Natural killer cell treated with Interleukin-12 subunit alpha and Interleukin-12 subunit beta and Interleukin-15 and Interleukin-18, amount 100 ng/mL, for 72 hours (primary cell): ENCODE measurements at regions not wholly inside any gene's neighbourhood (a gene's known extent, or its start where the extent isn't known, plus 50 kb on each side); places are given as distances from the start of the nearest gene placed in this dataset.
"Not testable (repeated sequence)": the region's sequence is repeated elsewhere in the genome, so short reads cannot be mapped to it uniquely, and the experiment has no call there.

ENCODE experiments used
- ATAC-seq, 2 donors: fragments of 150-1000 bp; cut with Tn5 transposase in 1 of 2; sonication (Bioruptor Pico), chemical (Tn5 transposase) in 1 of 2; 2 replicates each; pipeline ENCODE4 v1.10.0; 2021
- DNase-seq: peaks from one replicate; pipeline ENCODE4 v3.0.0; 2022; ENCODE audit warnings: low spot score
- H3K27ac Mint-ChIP-seq, 2 donors: 1 replicate in 1 of 2; 2 replicates in 1 of 2; pipeline ENCODE4 v1.8.0; 2022; ENCODE audit warnings: mixed read lengths in 2 of 2, mild to moderate bottlenecking in 1 of 2, moderate library complexity in 1 of 2
- H3K27me3 Mint-ChIP-seq, 2 donors: 1 replicate in 1 of 2; 2 replicates in 1 of 2; pipeline ENCODE4 v1.8.0; 2022; ENCODE audit warnings: mixed read lengths in 2 of 2
- H3K36me3 Mint-ChIP-seq: one replicate; pipeline ENCODE4 v1.8.0; 2022; ENCODE audit warnings: mixed read lengths
- H3K4me1 Mint-ChIP-seq, 2 donors: 1 replicate in 1 of 2; 2 replicates in 1 of 2; pipeline ENCODE4 v1.8.0; 2022; ENCODE audit warnings: low read depth in 2 of 2, mixed read lengths in 2 of 2, mild to moderate bottlenecking in 1 of 2
- H3K4me3 Mint-ChIP-seq: one replicate; pipeline ENCODE4 v1.8.0; 2022; ENCODE audit warnings: mixed read lengths
- H3K9me3 Mint-ChIP-seq: 2 replicates; pipeline ENCODE4 v1.8.0; 2022; ENCODE audit warnings: mixed read lengths

DNA sequence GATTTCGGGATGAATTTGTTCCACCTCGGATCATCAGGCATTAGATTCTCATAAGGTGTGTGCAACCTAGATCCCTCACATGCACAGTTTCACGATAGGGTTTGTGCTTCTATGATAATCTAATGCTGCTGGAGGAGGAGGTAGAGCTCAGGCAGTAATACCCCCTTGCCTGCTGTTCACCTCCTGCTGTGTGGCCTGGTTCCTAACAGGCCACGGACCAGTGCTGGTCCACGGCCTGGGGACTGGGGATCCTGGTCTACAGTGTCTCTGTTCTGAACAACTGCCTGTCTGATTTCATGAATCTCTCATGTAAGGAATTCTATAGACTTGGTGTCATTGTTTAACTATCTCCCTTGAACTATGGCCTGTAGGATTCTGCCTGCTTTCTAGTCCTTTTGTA is 269.9 kb downstream of the SPRY1 start:
- ATAC-seq (no peak), DNase-seq (no peak)
- no peaks in the 10 kb centered on the region for H3K9me3 Mint-ChIP-seq
- H3K27me3 Mint-ChIP-seq, result peaks cover 2 to 3% of the 10 kb centered on the region in 2 donors
- H3K27ac Mint-ChIP-seq, result no peak overlapping the region
- H3K4me1 Mint-ChIP-seq, result peaks cover 5 to 12% of the 10 kb centered on the region in 2 donors
- peaks cover 3% of the 10 kb centered on the region for H3K36me3 Mint-ChIP-seq
- H3K4me3 Mint-ChIP-seq, result no peak overlapping the region

DNA sequence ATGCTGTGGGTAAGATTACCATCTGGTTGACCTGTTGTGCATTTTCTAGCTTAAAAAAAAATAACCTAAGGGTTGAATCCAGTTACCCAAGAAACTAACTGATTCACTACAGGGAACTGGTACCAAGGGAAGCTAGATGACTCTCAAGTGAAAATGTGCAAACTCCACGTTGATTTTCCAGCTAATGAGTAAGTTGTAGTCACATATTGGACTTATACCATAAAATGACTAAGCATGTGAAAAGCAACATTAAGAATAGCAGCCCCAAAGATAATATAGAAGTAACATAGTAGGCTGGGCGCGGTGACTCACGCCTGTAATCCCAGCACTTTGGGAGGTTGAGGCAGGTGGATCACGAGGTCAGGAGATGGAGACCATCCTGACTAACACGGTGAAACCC is 270.9 kb downstream of the SPRY1 start:
- H3K27ac Mint-ChIP-seq, result no peak overlapping the region
- no peak for ATAC-seq
- peaks cover 2 to 5% of the 10 kb centered on the region in 2 donors for H3K27me3 Mint-ChIP-seq
- H3K9me3 Mint-ChIP-seq, result no peaks in the 10 kb centered on the region
- DNase-seq, result no peak
- peaks cover 12 to 22% of the 10 kb centered on the region in 2 donors for H3K4me1 Mint-ChIP-seq
- peaks cover 4% of the 10 kb centered on the region for H3K36me3 Mint-ChIP-seq
- H3K4me3 Mint-ChIP-seq, result no peak overlapping the region

DNA sequence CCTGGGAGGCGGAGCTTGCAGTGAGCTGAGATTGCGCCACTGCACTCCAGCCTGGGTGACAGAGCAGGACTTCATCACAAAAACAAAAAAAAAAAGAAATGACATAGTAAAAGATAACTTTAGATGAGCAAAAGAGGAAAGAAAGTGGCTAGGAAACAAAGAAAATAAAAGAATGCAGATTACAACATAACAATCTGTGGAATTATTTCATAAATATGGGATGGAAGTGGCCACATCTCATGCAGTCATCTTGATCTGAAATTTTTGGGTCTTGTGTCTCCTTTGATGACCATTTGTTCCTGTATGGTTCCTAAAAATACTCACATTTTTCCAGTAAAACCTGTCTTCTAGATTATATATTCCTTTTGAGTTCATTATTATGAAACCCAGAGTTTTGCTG is 271.4 kb downstream of the SPRY1 start:
- Mint-ChIP-seq H3K9me3 (peaks cover under 1% of the 10 kb centered on the region), H3K36me3 (peaks cover 5% of the 10 kb centered on the region), H3K4me1 (peaks cover 14 to 25% of the 10 kb centered on the region in 2 donors), H3K4me3 (no peak overlapping the region), H3K27ac (no peak overlapping the region), H3K27me3 (peaks cover 2 to 7% of the 10 kb centered on the region in 2 donors)
- ATAC-seq (no peak), DNase-seq (no peak)

DNA sequence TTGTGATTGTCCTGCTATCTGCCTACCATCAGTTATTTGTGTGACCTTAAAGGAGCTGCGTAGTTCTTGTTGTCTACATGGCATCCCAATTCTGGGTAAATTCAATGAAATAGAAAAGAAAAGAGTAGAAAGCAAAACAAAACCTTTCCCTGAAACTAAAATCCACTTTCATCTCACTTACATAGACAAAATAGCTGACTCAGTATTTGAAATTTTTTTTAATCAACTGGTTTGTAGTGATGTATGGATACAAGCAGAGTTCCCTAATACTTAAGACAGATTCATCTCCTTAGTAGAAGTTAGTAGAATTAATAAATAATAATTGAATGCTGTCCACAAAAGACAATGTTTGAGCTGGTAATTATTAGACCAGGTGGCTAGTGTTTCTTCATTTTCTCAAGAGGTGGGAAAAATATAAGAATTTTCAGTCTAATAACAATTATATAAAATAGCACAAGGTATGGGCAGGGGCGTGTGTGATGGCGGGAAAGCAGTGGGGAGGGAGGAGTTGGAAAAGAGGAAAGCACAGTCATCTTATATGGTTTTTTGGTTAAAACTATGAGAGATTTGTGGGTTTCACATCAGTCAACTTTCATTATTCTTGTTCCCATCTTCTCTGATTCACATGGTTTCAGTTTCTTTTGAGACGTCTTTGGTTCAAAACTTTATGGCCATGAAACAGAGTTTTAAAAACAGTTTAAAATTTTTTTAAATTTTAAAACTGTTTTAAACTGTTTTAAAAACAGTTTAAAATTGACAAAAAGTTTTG is 275.2 kb downstream of the SPRY1 start:
- peaks cover 8 to 19% of the 10 kb centered on the region in 2 donors for H3K27me3 Mint-ChIP-seq
- H3K4me1 Mint-ChIP-seq, result peaks cover 25 to 43% of the 10 kb centered on the region in 2 donors
- peak overlapping the region; percentile 35 to 66 for H3K27ac Mint-ChIP-seq
- DNase-seq (no peak), ATAC-seq (peak; percentile 84 to 85)
- peaks cover 10% of the 10 kb centered on the region for H3K36me3 Mint-ChIP-seq
- peaks cover 4% of the 10 kb centered on the region for H3K9me3 Mint-ChIP-seq
- peak overlapping the region; percentile 35 for H3K4me3 Mint-ChIP-seq

DNA sequence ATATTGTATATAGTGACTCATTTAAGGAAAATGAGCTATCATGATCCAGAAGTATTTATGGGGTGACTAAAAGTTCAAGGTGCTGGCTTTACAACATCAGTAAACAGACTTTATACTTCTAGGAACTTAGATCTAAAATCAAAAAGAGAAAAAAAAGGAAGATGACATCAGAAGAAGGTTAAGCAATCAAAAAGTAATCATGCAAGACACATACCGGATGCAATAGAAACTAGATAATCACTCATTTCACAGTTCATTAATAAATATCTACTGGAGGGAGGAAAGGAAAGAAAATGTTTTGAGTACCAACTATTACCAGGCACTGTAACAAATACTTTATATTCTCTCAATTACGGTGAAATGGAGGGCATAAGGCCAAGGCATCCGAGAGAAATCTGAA is 276.4 kb downstream of the SPRY1 start:
- Mint-ChIP-seq H3K4me3 (peak overlapping the region; percentile 70), H3K36me3 (peaks cover 10% of the 10 kb centered on the region), H3K4me1 (peaks cover 25 to 43% of the 10 kb centered on the region in 2 donors), H3K27ac (peak overlapping the region; percentile 38 to 60), H3K9me3 (peaks cover 4% of the 10 kb centered on the region), H3K27me3 (peaks cover 8 to 25% of the 10 kb centered on the region in 2 donors)
- DNase-seq (no peak), ATAC-seq (peak in 1 of 2 donors; percentile 39)

DNA sequence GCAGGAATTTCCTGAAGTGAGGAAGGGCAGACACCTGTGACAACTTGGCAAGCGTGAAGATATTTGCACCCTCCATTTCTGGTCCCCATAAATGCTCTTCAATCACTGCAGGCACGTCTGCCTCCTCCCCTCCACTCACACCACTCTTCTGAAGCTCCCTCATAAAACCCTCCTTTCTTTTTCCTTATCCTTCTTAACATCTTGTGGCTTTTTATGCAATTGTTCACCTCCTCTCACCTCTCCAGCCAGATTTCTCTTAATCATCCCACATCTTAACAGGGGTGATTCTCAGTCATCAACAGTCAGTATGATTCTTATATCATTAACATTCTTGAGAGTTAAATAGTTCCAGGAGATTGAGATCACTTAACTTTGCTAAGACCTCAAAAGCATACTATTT is 277.4 kb downstream of the SPRY1 start:
- Mint-ChIP-seq H3K36me3 (peaks cover 10% of the 10 kb centered on the region), H3K9me3 (peaks cover 4% of the 10 kb centered on the region), H3K27ac (no peak overlapping the region), H3K27me3 (peaks cover 10 to 35% of the 10 kb centered on the region in 2 donors), H3K4me3 (peak overlapping the region; percentile 15), H3K4me1 (peaks cover 25 to 36% of the 10 kb centered on the region in 2 donors)
- peak in 1 of 2 donors; percentile 39 for ATAC-seq
- DNase-seq, result no peak

DNA sequence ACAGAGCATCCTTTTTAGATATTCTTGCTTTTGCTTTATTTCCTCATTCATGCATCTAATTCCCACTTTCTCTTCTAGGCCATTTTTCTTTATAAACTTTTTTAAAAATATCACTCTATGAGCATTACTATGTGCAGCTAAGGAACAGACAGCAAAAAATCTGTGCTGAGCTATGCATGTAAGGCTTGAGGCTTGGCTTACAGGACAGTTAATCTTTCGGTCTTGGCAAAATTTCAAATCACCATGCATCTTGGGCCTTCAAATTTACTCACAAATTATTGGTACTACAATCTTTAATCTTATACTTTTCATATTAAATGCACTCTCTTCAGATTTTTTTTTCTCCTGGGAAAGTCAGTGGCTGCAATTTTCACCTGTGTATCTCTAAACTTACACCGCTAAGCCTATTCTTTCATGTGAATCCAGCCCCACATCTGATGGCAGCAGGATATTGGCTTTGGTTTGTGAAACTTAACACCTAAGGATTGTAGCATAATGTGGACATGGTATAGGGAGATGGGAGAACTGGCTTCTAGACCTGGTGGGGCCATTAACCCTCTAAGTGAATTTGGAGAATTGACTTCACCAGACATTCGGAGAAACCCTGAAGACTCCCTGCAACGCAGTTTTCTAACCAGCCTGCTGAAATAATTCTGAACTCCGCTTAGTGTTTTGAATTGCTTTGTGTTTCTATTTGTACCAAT is 278.3 kb downstream of the SPRY1 start:
- Mint-ChIP-seq H3K9me3 (peaks cover 4% of the 10 kb centered on the region), H3K4me1 (peaks cover 25 to 35% of the 10 kb centered on the region in 2 donors), H3K27ac (no peak overlapping the region), H3K4me3 (no peak overlapping the region), H3K36me3 (peaks cover 10% of the 10 kb centered on the region), H3K27me3 (peaks cover 10 to 39% of the 10 kb centered on the region in 2 donors)
- DNase-seq (no peak), ATAC-seq (no peak)

DNA sequence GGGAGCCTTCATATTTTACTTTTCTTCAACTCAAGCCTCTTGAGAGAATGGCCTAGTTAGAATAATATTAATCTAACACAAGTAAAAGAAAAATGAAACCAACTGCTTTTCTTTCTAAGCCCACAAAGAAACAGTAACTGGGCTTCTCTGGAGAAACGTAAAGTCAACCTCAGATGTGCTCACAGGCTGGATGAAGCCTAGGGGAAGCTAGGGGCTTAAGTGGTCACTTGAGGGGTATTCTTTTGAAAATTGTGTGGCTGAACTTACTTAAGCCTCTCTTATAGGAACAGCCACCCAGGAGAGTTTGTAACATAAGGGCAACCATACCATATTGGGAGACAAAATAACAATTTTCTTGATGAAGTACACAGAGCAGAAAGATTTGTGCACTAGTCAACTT is 279.0 kb downstream of the SPRY1 start:
- H3K27me3 Mint-ChIP-seq, result peaks cover 8 to 39% of the 10 kb centered on the region in 2 donors
- no peak for ATAC-seq
- H3K27ac Mint-ChIP-seq, result no peak overlapping the region
- H3K4me1 Mint-ChIP-seq, result peaks cover 25 to 35% of the 10 kb centered on the region in 2 donors
- H3K9me3 Mint-ChIP-seq, result peaks cover 4% of the 10 kb centered on the region
- no peak for DNase-seq
- H3K4me3 Mint-ChIP-seq, result no peak overlapping the region
- peaks cover 10% of the 10 kb centered on the region for H3K36me3 Mint-ChIP-seq

DNA sequence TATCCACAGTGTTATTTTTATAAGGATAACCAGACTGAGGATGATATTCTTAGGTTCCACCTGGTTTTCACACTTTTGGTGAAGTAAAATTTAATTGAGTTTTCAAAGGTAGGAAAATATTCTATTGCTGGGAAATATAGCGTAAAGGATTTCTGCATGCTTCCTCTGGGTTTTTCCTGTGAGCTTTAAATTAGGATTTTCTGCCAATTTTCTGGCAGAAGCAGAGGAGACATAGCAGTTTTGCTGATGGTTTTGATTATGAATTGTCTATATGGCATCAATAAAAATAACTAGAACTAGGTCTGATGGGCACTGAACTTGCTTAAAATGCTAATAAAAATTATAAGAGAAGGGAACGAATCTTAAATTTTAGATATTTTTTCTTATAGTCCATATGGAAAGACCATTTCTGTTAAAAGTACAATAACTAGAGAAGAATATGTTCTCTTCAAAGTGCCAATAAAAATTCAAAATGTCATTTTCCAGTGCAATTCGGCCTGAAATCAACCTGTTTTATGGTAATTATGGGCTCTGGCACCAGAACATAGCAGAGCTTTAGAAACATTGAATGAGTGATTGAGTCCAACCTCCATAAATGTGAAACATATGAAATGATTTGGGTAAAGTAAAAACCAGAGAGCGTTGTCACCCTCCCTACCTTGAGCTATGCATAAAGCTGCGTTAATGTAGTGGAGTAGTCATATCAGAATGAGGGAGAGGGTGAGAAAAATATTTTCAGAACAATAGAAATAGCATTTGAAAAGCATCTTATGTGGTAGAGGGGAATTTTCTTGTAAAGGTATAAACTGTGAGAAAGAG is 279.7 kb downstream of the SPRY1 start:
- H3K27me3 Mint-ChIP-seq, result peaks cover 8 to 38% of the 10 kb centered on the region in 2 donors
- H3K36me3 Mint-ChIP-seq, result peaks cover 9% of the 10 kb centered on the region
- H3K4me3 Mint-ChIP-seq, result no peak overlapping the region

DNA sequence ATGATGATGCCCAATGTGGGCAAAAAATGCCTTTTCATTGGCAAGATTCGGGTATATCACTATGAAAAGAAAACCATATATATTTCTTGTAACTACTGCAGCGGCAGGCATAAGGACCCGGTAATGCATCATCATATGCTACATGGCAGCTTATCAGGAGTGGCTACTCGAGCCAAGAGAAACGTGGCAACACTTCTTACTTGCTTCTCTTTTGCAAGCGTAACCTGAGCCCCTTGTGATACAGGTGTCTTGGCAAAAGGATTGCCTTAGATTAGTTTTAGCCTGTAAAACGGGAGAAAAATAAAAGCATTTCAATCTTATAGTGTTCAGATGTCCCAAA is 280.3 kb downstream of the SPRY1 start:
- H3K27me3 Mint-ChIP-seq, result peaks cover 8 to 34% of the 10 kb centered on the region in 2 donors
- peaks cover 18 to 28% of the 10 kb centered on the region in 2 donors for H3K4me1 Mint-ChIP-seq
- no peak overlapping the region for H3K4me3 Mint-ChIP-seq
- DNase-seq (no peak), ATAC-seq (no peak)
- H3K36me3 Mint-ChIP-seq, result peaks cover 6% of the 10 kb centered on the region
- H3K27ac Mint-ChIP-seq, result no peak overlapping the region
- peaks cover 4% of the 10 kb centered on the region for H3K9me3 Mint-ChIP-seq

More for the DNA sequence above, 279.7 kb downstream of the SPRY1 start:
- no peak overlapping the region for H3K27ac Mint-ChIP-seq
- peaks cover 23 to 33% of the 10 kb centered on the region in 2 donors for H3K4me1 Mint-ChIP-seq
- peaks cover 4% of the 10 kb centered on the region for H3K9me3 Mint-ChIP-seq
- ATAC-seq (no peak), DNase-seq (no peak)

DNA sequence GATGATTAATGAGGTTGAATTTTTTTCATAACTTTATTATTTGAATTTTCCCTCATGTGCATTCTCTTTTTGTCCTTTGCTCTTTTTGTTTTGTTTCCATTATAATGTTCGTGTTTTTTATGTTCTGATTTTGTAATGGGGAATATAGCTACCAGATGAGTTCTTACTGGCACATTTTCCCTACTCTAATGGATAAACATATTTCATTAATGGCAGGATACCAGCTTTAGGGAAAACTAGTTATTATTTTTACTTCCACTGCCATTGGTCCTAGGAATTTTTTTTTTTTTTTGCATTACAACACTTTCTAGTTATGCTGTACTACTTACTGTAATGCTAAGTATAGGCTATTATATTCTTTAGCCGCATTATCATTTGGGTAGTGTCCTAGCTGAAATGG is 286.3 kb downstream of the SPRY1 start:
- Mint-ChIP-seq H3K9me3 (no peaks in the 10 kb centered on the region), H3K27ac (no peak overlapping the region), H3K4me3 (no peak overlapping the region), H3K36me3 (no peaks in the 10 kb centered on the region), H3K4me1 (no peaks in the 10 kb centered on the region), H3K27me3 (peaks cover 2 to 15% of the 10 kb centered on the region in 2 donors)
- no peak for ATAC-seq
- DNase-seq, result no peak

DNA sequence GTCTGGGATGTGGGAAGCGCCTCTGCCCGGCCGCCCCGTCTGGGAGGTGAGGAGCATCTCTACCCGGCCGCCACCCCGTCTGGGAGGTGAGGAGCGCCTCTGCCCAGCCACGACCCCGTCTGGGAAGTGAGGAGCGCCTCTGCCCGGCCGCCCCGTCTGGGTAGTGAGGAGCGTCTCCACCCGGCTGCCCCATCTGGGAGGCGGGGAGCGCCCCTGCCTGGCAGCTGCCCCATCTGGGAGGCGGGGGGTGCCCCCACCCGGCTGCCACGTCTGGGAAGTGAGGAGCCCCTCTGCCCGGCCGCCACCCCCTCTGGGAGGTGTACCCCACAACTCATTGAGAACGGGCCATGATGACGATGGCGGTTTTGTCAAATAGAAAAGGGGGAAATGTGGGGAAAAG is 288.3 kb downstream of the SPRY1 start:
- not testable (repeated sequence) for DNase-seq, H3K36me3 Mint-ChIP-seq, ATAC-seq, H3K27me3 Mint-ChIP-seq, H3K27ac Mint-ChIP-seq, H3K4me3 Mint-ChIP-seq, H3K4me1 Mint-ChIP-seq, H3K9me3 Mint-ChIP-seq

DNA sequence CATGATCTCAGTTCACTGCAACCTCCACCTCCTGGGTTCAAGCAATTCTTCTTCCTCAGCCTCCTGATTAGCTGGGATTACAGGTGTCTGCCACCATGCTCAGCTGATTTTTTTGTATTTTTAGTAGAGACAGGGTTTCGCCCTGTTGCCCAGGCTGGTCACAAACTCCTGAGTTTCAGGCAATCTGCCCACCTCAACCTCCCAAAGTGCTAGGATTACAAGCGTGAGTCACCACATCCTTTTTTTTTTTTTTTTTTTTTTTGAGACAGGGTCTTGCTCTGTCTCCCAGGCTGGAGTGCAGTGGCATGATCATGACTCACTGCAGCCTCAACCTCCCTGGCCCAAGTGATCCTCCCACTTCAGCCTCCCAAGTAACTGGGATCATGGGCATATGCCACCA is 298.9 kb downstream of the SPRY1 start:
- ATAC-seq, H3K4me3 Mint-ChIP-seq, DNase-seq, H3K9me3 Mint-ChIP-seq, H3K27ac Mint-ChIP-seq, H3K27me3 Mint-ChIP-seq, H3K4me1 Mint-ChIP-seq, H3K36me3 Mint-ChIP-seq: not testable (repeated sequence)
